ENCODE measurements at regions not wholly inside any gene's neighbourhood (a gene's known extent, or its start where the extent isn't known, plus 50 kb on each side); places are given as distances from the start of the nearest gene placed in this dataset.

- no peaks in the 10 kb centered on the region for H3K36me3 Mint-ChIP-seq (ENCODE audit: insufficient read depth, unreplicated experiment)
- H3K4me3 Mint-ChIP-seq (ENCODE audit: unreplicated experiment), result no peak overlapping the region
- CTCF ChIA-PET, result no interaction called here
- BruUV-seq (replicated peaks), result no TSS peak
- no peak for TF ChIP-seq CTCF (IDR thresholded peaks at IDR 0.05; ENCODE audit: insufficient read depth in 1 of 2, low read depth in 1 of 2, low read length in 1 of 2, severe bottlenecking in 1 of 2, unreplicated experiment in 1 of 2)
- no peaks in the 10 kb centered on the region for H3K4me1 Mint-ChIP-seq (ENCODE audit: low read depth, unreplicated experiment)
- H3K27me3 Mint-ChIP-seq (ENCODE audit: insufficient read depth, unreplicated experiment), result peaks cover 12% of the 10 kb centered on the region
- no peak overlapping the region for H3K4me3 ChIP-seq (ENCODE audit: low read depth, low read length)
- intact Hi-C loops (cut with micrococcal nuclease; ENCODE audit: unreplicated experiment), result no loop called here
- no peaks in the 10 kb centered on the region for H3K4me1 ChIP-seq
- no peaks in the 10 kb centered on the region for H3K9me3 ChIP-seq
- POLR2A ChIA-PET, result no interaction called here
- no peaks in the 10 kb centered on the region for H3K36me3 ChIP-seq (ENCODE audit: control insufficient read depth, insufficient read depth, low read length)
- DNase-seq, result no peak
- H3K27me3 ChIP-seq (replicated peaks; ENCODE audit: control insufficient read depth, insufficient read depth, low read length), result no peaks in the 10 kb centered on the region; the same call in 1 of the 2 replicates
- no peaks in the 10 kb centered on the region for H3K9me3 Mint-ChIP-seq (ENCODE audit: unreplicated experiment)
- no peak overlapping the region for H3K27ac Mint-ChIP-seq (ENCODE audit: unreplicated experiment)
Measured at GRCh38 chr3:55313666-55314065, 173.4 kb downstream of the WNT5A start.

GRCh38 chr3:55309336-55309735, 177.8 kb downstream of the WNT5A start:
- intact Hi-C loops (cut with micrococcal nuclease; ENCODE audit: unreplicated experiment), result no loop called here
- DNase-seq, result no peak
- POLR2A ChIA-PET, result no interaction called here
- Mint-ChIP-seq H3K9me3 (ENCODE audit: unreplicated experiment) (no peaks in the 10 kb centered on the region), H3K27ac (ENCODE audit: unreplicated experiment) (no peak overlapping the region), H3K27me3 (ENCODE audit: insufficient read depth, unreplicated experiment) (peaks cover 19% of the 10 kb centered on the region), H3K4me1 (ENCODE audit: low read depth, unreplicated experiment) (no peaks in the 10 kb centered on the region), H3K4me3 (ENCODE audit: unreplicated experiment) (no peak overlapping the region), H3K36me3 (ENCODE audit: insufficient read depth, unreplicated experiment) (no peaks in the 10 kb centered on the region)
- H3K27me3 ChIP-seq (replicated peaks; ENCODE audit: control insufficient read depth, insufficient read depth, low read length), result no peaks in the 10 kb centered on the region; the same call in 1 of the 2 replicates
- BruUV-seq (replicated peaks), result no TSS peak
- no peaks in the 10 kb centered on the region for H3K4me1 ChIP-seq
- H3K4me3 ChIP-seq (ENCODE audit: low read depth, low read length), result no peak overlapping the region
- H3K36me3 ChIP-seq (ENCODE audit: control insufficient read depth, insufficient read depth, low read length), result no peaks in the 10 kb centered on the region
- TF ChIP-seq CTCF (IDR thresholded peaks at IDR 0.05; ENCODE audit: insufficient read depth in 1 of 2, low read depth in 1 of 2, low read length in 1 of 2, severe bottlenecking in 1 of 2, unreplicated experiment in 1 of 2), result no peak
- CTCF ChIA-PET, result no interaction called here
- no peaks in the 10 kb centered on the region for H3K9me3 ChIP-seq

GRCh38 chr3:55307622-55308021, 179.5 kb downstream of the WNT5A start:
- Histone ChIP-seq H3K4me3 (ENCODE audit: low read depth, low read length) (no peak overlapping the region), H3K36me3 (ENCODE audit: control insufficient read depth, insufficient read depth, low read length) (no peaks in the 10 kb centered on the region), H3K4me1 (no peaks in the 10 kb centered on the region), H3K27me3 (replicated peaks; ENCODE audit: control insufficient read depth, insufficient read depth, low read length) (no peaks in the 10 kb centered on the region; the same call in 1 of the 2 replicates), H3K9me3 (no peaks in the 10 kb centered on the region)
- no peak overlapping the region for H3K27ac Mint-ChIP-seq (ENCODE audit: unreplicated experiment)
- TF ChIP-seq CTCF (IDR thresholded peaks at IDR 0.05; ENCODE audit: insufficient read depth in 1 of 2, low read depth in 1 of 2, low read length in 1 of 2, severe bottlenecking in 1 of 2, unreplicated experiment in 1 of 2), result no peak
- ChIA-PET POLR2A (no interaction called here), CTCF (no interaction called here)
- peaks cover 28% of the 10 kb centered on the region for H3K27me3 Mint-ChIP-seq (ENCODE audit: insufficient read depth, unreplicated experiment)
- H3K36me3 Mint-ChIP-seq (ENCODE audit: insufficient read depth, unreplicated experiment), result no peaks in the 10 kb centered on the region
- intact Hi-C loops (cut with micrococcal nuclease; ENCODE audit: unreplicated experiment), result no loop called here
- no peaks in the 10 kb centered on the region for H3K9me3 Mint-ChIP-seq (ENCODE audit: unreplicated experiment)
- no peak overlapping the region for H3K4me3 Mint-ChIP-seq (ENCODE audit: unreplicated experiment)
- no peaks in the 10 kb centered on the region for H3K4me1 Mint-ChIP-seq (ENCODE audit: low read depth, unreplicated experiment)
- no TSS peak for BruUV-seq (replicated peaks)
- DNase-seq, result no peak

All from Caco-2 (cell line).